ENCODE measurements at regions not wholly inside any gene's neighbourhood (a gene's known extent, or its start where the extent isn't known, plus 50 kb on each side); places are given as distances from the start of the nearest gene placed in this dataset.
"Not testable (repeated sequence)": the region's sequence is repeated elsewhere in the genome, so short reads cannot be mapped to it uniquely, and the experiment has no call there.

- no peak for DNase-seq (ENCODE audit: low read depth)
Observed at GRCh38 chr2:55811048-55811447, 112.5 kb downstream of the EFEMP1 start.

GRCh38 chr2:55810622-55811020 is 113.0 kb downstream of the EFEMP1 start:
- no peak for DNase-seq (ENCODE audit: low read depth)

- DNase-seq (ENCODE audit: low read depth): peak; percentile 35
Observed at GRCh38 chr2:55809875-55810621, 113.5 kb downstream of the EFEMP1 start.

- no peak for DNase-seq (ENCODE audit: low read depth)
Observed at GRCh38 chr2:55807900-55808299, 114.3 kb upstream of the PNPT1 start.

- no peak for DNase-seq (ENCODE audit: low read depth)
Observed at GRCh38 chr2:55805686-55806085, 112.0 kb upstream of the PNPT1 start.

- no peak for DNase-seq (ENCODE audit: low read depth)
Observed at GRCh38 chr2:55804535-55804934, 110.9 kb upstream of the PNPT1 start.

GRCh38 chr2:55802067-55802466 is 108.4 kb upstream of the PNPT1 start:
- DNase-seq (ENCODE audit: low read depth): no peak

GRCh38 chr2:55801436-55801835 is 107.8 kb upstream of the PNPT1 start:
- no peak for DNase-seq (ENCODE audit: low read depth)

GRCh38 chr2:55799624-55800023 is 106.0 kb upstream of the PNPT1 start:
- DNase-seq (ENCODE audit: low read depth): not testable (repeated sequence)

- DNase-seq (ENCODE audit: low read depth): no peak
Observed at GRCh38 chr2:55796121-55796520, 102.5 kb upstream of the PNPT1 start.

- not testable (repeated sequence) for DNase-seq (ENCODE audit: low read depth)
Observed at GRCh38 chr2:55793602-55794001, 100.0 kb upstream of the PNPT1 start.

- DNase-seq (ENCODE audit: low read depth): no peak
Observed at GRCh38 chr2:55786280-55786679, 92.6 kb upstream of the PNPT1 start.

- DNase-seq (ENCODE audit: low read depth): not testable (repeated sequence)
Observed at GRCh38 chr2:55783751-55784150, 90.1 kb upstream of the PNPT1 start.

- peak; percentile 76 for DNase-seq (ENCODE audit: low read depth)
Observed at GRCh38 chr2:55782528-55783173, 89.0 kb upstream of the PNPT1 start.

- DNase-seq (ENCODE audit: low read depth): no peak
Observed at GRCh38 chr2:55781542-55781941, 87.9 kb upstream of the PNPT1 start.

- no peak for DNase-seq (ENCODE audit: low read depth)
Observed at GRCh38 chr2:55780697-55781096, 87.1 kb upstream of the PNPT1 start.

GRCh38 chr2:55779459-55780421 is 86.1 kb upstream of the PNPT1 start:
- peak; percentile 97 for DNase-seq (ENCODE audit: low read depth)

- DNase-seq (ENCODE audit: low read depth): no peak
Observed at GRCh38 chr2:55776966-55777365, 83.3 kb upstream of the PNPT1 start.

GRCh38 chr2:55776479-55776878 is 82.8 kb upstream of the PNPT1 start:
- DNase-seq (ENCODE audit: low read depth): peak; percentile 40

GRCh38 chr2:55775828-55776227 is 82.2 kb upstream of the PNPT1 start:
- peak; percentile 35 for DNase-seq (ENCODE audit: low read depth)

- not testable (repeated sequence) for DNase-seq (ENCODE audit: low read depth)
Observed at GRCh38 chr2:55773651-55774050, 80.0 kb upstream of the PNPT1 start.
